ENCODE measurements at regions not wholly inside any gene's neighbourhood (a gene's known extent, or its start where the extent isn't known, plus 50 kb on each side); places are given as distances from the start of the nearest gene placed in this dataset.

DNA sequence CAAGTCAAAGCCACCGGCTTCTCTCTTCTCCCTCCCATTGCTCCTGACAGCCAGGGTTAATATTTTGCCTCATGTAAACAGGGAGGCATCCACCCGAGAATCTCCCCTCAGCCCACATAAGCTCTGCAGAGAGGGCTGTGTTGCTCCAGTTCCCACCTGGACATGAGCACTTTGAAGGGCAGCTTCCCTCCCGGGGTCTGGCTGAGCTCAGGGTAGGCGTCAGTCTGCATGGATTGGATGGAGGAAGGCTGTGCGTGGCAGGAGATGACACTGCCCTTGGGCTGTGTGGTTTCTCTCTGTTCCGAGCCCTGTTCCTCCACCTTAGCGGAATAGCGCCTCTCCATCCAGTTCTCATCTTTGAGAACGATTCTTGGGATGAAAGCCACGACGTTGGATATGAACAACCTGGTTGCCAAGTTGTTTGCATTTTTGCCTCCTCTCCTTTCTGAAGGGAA lies 53.7 kb upstream of the ETS2 start:
- DNase-seq, result no peak
- no peak overlapping the region for H3K4me2 ChIP-seq
- ChIA-PET POLR2A (ENCODE audit: unreplicated experiment) (interaction anchor here (0.7 kb wide), 1 partner anchor 245 kb away, joined by 4 read pairs; no protein-coding TSS in a partner anchor), CTCF (no interaction called here)
- no peaks in the 10 kb centered on the region for H3K36me3 ChIP-seq (ENCODE audit: low read depth)
- H3F3A ChIP-seq (ENCODE audit: insufficient read depth, low read depth), result 0 out of 2 replicates have a peak, but pooled peaks cover 3% of the 10 kb centered on the region
- no peak for TF ChIP-seq EZH2 (IDR thresholded peaks at IDR 0.05; ENCODE audit: low read depth)
- TF ChIP-seq, protein P1, sequence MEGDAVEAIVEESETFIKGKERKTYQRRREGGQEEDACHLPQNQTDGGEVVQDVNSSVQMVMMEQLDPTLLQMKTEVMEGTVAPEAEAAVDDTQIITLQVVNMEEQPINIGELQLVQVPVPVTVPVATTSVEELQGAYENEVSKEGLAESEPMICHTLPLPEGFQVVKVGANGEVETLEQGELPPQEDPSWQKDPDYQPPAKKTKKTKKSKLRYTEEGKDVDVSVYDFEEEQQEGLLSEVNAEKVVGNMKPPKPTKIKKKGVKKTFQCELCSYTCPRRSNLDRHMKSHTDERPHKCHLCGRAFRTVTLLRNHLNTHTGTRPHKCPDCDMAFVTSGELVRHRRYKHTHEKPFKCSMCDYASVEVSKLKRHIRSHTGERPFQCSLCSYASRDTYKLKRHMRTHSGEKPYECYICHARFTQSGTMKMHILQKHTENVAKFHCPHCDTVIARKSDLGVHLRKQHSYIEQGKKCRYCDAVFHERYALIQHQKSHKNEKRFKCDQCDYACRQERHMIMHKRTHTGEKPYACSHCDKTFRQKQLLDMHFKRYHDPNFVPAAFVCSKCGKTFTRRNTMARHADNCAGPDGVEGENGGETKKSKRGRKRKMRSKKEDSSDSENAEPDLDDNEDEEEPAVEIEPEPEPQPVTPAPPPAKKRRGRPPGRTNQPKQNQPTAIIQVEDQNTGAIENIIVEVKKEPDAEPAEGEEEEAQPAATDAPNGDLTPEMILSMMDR (conservative IDR thresholded peaks at IDR 0.05), result no peak
- H3K4me3 ChIP-seq, result no peak overlapping the region
- H3K79me2 ChIP-seq (ENCODE audit: low read depth), result no peaks in the 10 kb centered on the region
- no peaks in the 10 kb centered on the region for H3K27me3 ChIP-seq (ENCODE audit: insufficient read depth, low read depth)
- H4K20me1 ChIP-seq (ENCODE audit: insufficient read depth), result no peaks in the 10 kb centered on the region
- no peaks in the 10 kb centered on the region for H3K9me2 ChIP-seq (ENCODE audit: insufficient read depth)
- no peaks in the 10 kb centered on the region for H3K9me3 ChIP-seq (ENCODE audit: insufficient read depth, low read depth)
- H2AFZ ChIP-seq, result no peak overlapping the region
- intact Hi-C loops (cut with micrococcal nuclease; ENCODE audit: unreplicated experiment), result no loop called here
- H3K4me1 ChIP-seq (replicated peaks; ENCODE audit: insufficient read depth), result peaks cover 10% of the 10 kb centered on the region; the same call in 1 of the 2 replicates
- no TSS peak for BruUV-seq (replicated peaks)
- H3K27ac ChIP-seq, result no peak overlapping the region

DNA sequence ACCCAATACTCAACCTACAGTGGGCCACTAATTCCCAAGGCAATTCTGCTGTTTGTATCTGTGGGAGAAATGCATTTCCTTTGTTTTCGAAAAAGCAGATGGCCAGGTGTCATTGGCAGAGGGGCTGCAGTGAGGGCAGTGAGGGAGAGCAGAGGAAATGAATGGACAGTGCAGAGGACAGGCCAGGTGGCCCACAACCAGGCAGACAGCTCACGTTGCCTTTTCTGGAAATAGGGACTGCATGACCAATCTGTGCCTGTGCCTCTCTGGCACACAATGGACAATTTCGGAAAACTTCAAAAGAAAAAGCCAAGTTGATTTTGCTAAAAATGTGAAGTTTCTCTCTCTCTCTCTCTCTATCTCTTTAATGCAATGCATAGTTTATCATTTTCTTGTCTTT lies 52.6 kb upstream of the ETS2 start:
- H3K36me3 ChIP-seq (ENCODE audit: low read depth), result no peaks in the 10 kb centered on the region
- no peak overlapping the region for H3K4me3 ChIP-seq
- no peaks in the 10 kb centered on the region for H3K9me2 ChIP-seq (ENCODE audit: insufficient read depth)
- TF ChIP-seq EZH2 (IDR thresholded peaks at IDR 0.05; ENCODE audit: low read depth), result no peak
- TF ChIP-seq, protein P1 (conservative IDR thresholded peaks at IDR 0.05), result no peak
- H3K27ac ChIP-seq, result no peak overlapping the region
- no peaks in the 10 kb centered on the region for H3K79me2 ChIP-seq (ENCODE audit: low read depth)
- BruUV-seq (replicated peaks), result no TSS peak
- no peaks in the 10 kb centered on the region for H4K20me1 ChIP-seq (ENCODE audit: insufficient read depth)
- intact Hi-C loops (cut with micrococcal nuclease; ENCODE audit: unreplicated experiment), result no loop called here
- CTCF ChIA-PET, result no interaction called here
- 0 out of 2 replicates have a peak, but pooled peaks cover 3% of the 10 kb centered on the region for H3F3A ChIP-seq (ENCODE audit: insufficient read depth, low read depth)
- no peak overlapping the region for H3K4me2 ChIP-seq
- no peaks in the 10 kb centered on the region for H3K9me3 ChIP-seq (ENCODE audit: insufficient read depth, low read depth)
- peaks cover 10% of the 10 kb centered on the region; the same call in 1 of the 2 replicates for H3K4me1 ChIP-seq (replicated peaks; ENCODE audit: insufficient read depth)
- no peaks in the 10 kb centered on the region for H3K27me3 ChIP-seq (ENCODE audit: insufficient read depth, low read depth)
- POLR2A ChIA-PET (ENCODE audit: unreplicated experiment), result no interaction called here
- DNase-seq, result no peak
- no peak overlapping the region for H2AFZ ChIP-seq

DNA sequence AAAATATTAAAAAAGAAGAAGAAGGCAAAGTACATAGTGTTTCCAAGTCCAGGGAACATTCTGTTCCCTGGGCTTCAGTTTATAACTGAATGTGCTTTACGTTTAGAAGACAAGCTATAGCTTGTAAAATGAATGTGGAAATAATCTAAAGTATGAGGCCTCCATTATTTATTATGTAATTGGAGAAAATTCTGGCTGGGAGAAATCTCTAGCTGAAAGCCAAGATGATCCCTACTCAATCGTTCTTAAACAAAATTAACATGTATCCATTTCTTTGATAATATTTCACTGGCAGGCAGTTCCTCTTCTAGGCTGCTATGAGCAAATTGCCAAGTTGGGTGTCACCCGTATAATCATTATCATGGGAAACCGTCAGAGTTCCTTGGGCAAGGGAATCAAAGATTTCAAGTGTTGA lies 52.2 kb upstream of the ETS2 start:
- no peaks in the 10 kb centered on the region for H3K79me2 ChIP-seq (ENCODE audit: low read depth)
- H3K4me1 ChIP-seq (replicated peaks; ENCODE audit: insufficient read depth), result peaks cover 10% of the 10 kb centered on the region; the same call in 1 of the 2 replicates
- no peaks in the 10 kb centered on the region for H3K27me3 ChIP-seq (ENCODE audit: insufficient read depth, low read depth)
- no peaks in the 10 kb centered on the region for H3K36me3 ChIP-seq (ENCODE audit: low read depth)
- 0 out of 2 replicates have a peak, but pooled peaks cover 3% of the 10 kb centered on the region for H3F3A ChIP-seq (ENCODE audit: insufficient read depth, low read depth)
- no peak overlapping the region for H3K4me2 ChIP-seq
- H2AFZ ChIP-seq, result no peak overlapping the region
- no TSS peak for BruUV-seq (replicated peaks)
- no peaks in the 10 kb centered on the region for H4K20me1 ChIP-seq (ENCODE audit: insufficient read depth)
- H3K9me2 ChIP-seq (ENCODE audit: insufficient read depth), result no peaks in the 10 kb centered on the region
- H3K27ac ChIP-seq, result no peak overlapping the region
- ChIA-PET POLR2A (ENCODE audit: unreplicated experiment) (interaction anchor here (0.6 kb wide), 1 partner anchor 392 kb away, joined by 10 read pairs; no protein-coding TSS in a partner anchor), CTCF (no interaction called here)
- intact Hi-C loops (cut with micrococcal nuclease; ENCODE audit: unreplicated experiment), result no loop called here
- no peak overlapping the region for H3K4me3 ChIP-seq
- TF ChIP-seq, protein P1 (conservative IDR thresholded peaks at IDR 0.05), result no peak
- no peak for TF ChIP-seq EZH2 (IDR thresholded peaks at IDR 0.05; ENCODE audit: low read depth)
- no peak for DNase-seq
- no peaks in the 10 kb centered on the region for H3K9me3 ChIP-seq (ENCODE audit: insufficient read depth, low read depth)
